HG03520 (cell line): ENCODE measurements at regions not wholly inside any gene's neighbourhood (a gene's known extent, or its start where the extent isn't known, plus 50 kb on each side); places are given as distances from the start of the nearest gene placed in this dataset.

Source experiments
- ATAC-seq: cut with Tn5 transposase; IDR thresholded peaks from one replicate; pipeline ENCODE4 v1.9.1; 2021; ENCODE audit warnings: mild to moderate bottlenecking, moderate library complexity; ENCODE audit not compliant: unreplicated experiment

DNA sequence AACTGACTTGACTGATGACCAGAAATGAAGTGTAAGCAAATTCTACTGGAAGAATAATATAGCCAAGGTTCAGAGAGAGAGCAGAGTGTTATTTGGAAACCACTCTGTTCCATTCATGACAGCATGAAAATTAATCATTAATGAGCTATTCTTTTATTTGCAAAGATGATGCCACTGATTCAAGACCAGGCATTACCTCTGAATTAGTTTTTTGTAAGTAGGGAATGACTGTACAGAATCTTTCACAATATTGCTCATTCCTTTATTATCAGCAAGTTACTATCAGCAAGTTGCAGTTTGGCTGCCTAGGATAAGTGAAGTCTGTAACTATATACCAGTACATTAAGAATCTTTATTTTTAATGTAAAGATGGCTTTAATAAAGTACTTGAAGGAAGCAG, 75.1 kb upstream of the RGMB start:
- no peak for ATAC-seq

DNA sequence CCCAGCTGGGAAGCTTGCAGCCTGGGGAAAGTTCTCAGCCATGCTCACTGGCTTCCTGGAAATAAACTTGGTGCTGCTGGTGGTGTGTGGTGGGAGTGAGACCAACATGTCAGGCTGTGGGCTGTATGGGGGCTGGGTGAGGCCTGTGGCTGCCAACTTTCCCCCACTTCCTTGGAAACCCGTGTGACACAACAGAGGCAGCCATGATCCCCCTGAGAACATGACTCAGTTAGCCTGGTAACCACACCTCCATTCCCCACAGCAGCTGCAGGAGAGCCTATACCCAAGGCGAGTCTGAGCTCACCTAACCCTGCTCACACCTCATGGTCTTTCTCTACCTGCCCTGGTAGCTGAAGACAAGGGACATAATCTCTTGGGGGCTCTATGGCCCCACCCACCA, 72.7 kb upstream of the RGMB start:
- ATAC-seq, result no peak

DNA sequence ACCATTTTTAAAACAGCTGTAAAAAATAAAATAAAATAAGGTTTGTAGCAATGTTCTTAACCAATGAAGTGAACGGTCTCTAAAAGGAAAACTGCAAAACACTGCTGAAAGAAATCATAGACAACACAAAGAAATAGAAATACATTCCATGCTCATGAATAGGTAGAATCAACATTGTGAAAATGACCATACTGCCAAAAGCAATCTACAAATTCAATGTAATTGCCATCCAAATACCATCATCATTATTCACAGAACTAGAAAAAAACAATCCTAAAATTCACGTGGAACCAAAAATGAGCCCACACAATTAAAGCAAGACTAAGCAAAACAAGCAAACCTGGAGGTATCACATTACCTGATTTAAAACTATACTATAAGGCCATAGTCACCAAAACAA, 67.6 kb upstream of the RGMB start:
- no peak for ATAC-seq

DNA sequence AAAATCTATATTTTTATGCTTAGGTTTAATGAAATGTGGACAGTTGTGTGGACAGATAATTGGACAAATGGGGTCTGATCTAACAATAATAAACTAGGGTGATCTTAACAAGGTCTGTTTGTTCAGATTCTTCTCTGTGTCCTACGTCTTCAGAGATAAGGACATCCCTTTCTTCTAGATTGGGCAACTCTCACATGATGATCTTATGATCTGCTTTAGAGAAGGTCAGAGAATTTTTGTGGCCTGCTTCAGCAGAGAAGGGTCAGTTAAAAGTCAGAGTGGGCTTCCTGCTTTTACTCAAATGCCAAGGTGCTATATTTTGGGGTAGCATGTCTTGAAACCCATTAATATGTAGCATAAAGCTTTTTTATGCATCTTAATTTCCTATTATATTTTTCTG, 63.8 kb upstream of the RGMB start:
- no peak for ATAC-seq

GRCh38 chr5:98713027-98713426, 60.4 kb upstream of the RGMB start:
- no peak for ATAC-seq

DNA sequence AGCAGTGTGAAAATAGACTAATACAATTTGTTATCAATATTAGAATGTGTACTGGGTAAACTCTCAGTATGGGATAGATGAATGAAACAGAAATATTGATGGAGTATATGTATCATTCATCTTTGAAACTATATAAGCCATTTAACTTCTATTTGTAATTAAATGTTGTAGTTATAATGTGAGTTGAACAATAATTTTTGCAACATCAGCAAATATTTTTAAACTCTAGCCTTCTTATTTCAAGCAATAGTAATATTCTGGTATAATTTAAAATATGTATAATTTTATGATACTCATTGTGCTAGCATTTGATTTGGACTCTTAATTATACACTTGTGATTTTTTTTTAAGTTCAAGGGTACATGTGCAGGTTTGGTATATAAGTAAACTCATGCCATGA, 59.6 kb upstream of the RGMB start:
- no peak for ATAC-seq

DNA sequence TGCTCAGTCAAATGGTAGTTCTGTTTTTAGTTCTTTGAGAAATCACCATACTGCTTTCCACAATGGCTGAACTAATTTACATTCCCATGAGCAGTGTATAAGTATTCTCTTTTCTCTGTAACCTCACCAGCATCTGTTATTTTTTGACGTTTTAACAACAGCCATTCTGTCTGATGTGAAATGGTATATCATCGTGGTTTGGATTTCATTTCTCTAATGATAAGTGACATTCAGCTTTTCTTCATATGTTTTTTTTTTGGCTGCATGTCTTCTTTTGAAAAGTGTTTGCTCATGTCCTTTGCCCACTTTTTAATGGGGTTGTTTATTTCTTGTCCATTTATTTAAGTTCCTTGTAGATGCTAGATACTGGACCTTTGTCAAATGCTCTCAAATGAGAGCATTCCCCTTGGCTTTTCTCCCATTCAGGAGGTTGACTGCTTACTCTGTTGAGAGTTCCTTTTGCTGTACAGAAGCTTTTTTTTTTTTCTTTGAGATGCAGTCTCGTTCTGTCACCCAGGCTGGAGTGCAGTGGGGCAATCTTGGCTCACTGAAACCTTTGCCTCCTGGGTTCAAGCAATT, 58.7 kb upstream of the RGMB start:
- no peak for ATAC-seq

- no peak for ATAC-seq
Measured at GRCh38 chr5:98721231-98721928, 52.1 kb upstream of the RGMB start.

DNA sequence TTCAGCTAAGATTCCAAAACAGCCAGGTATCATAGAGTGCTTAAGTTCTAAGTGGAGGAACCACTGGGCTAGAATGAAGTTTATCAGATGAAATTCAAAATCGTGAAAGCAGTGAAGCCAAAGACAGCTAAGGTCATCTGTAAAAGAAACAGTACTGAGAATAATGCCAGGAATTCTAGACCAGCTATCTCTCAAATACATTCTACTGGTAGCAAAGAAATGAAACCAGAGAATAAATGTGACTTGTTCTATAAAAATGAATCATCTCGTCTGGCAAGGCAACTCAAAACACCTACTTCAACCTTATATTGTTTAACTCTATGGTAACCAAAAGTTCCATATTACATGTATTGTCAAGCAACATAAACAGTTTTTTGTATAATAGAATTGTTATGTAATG, 51.3 kb upstream of the RGMB start:
- ATAC-seq, result no peak

- ATAC-seq, result no peak
Measured at GRCh38 chr5:98723061-98723460, 50.4 kb upstream of the RGMB start.
